ENCODE measurements at regions not wholly inside any gene's neighbourhood (a gene's known extent, or its start where the extent isn't known, plus 50 kb on each side); places are given as distances from the start of the nearest gene placed in this dataset.

GRCh38 chr11:95363708-95364107 lies 132.7 kb upstream of the SESN3 start:
- no peak for TF ChIP-seq EZH2 (IDR thresholded peaks at IDR 0.05; ENCODE audit: borderline replicate concordance, low read depth, low read length, severe bottlenecking)
- TF ChIP-seq CTCF (IDR thresholded peaks at IDR 0.05; ENCODE audit: extremely low read depth in 1 of 2, insufficient read depth in 1 of 2, low read depth in 1 of 2, low read length in 2 of 2): no peak
- TF ChIP-seq MAX (IDR thresholded peaks at IDR 0.05; ENCODE audit: insufficient read depth, insufficient read length): no peak
- TF ChIP-seq POLR2AphosphoS5 (IDR thresholded peaks at IDR 0.05; ENCODE audit: insufficient read depth, low read depth, low read length): no peak
- no peak for TF ChIP-seq MYC (IDR thresholded peaks at IDR 0.05; ENCODE audit: low read depth, low read length)
- no peak for TF ChIP-seq POLR2A (IDR thresholded peaks at IDR 0.05; ENCODE audit: low read depth, low read length)
- TF ChIP-seq FOS (IDR thresholded peaks at IDR 0.05; ENCODE audit: borderline replicate concordance, insufficient read depth, low read length): no peak

Measured in endothelial cell of umbilical vein (primary cell).